GM13977 (cell line): ENCODE measurements at regions not wholly inside any gene's neighbourhood (a gene's known extent, or its start where the extent isn't known, plus 50 kb on each side); places are given as distances from the start of the nearest gene placed in this dataset.

Source experiments
- DNase-seq: peaks from one replicate; pipeline ENCODE4 v3.0.0; 2012; ENCODE audit warnings: low spot score
- in situ Hi-C: fragments of 300-500 bp; cut with MboI; formaldehyde crosslinking; loops from one replicate; pipeline ENCODE4 v1.12.0; 2022; ENCODE audit warnings: low sequenced_read_pairs, low pct_unique_long_range_greater_than_20kb, mixed read lengths, inconsistent platforms; ENCODE audit not compliant: unreplicated experiment
- TF ChIP-seq, protein P1 (sequence below): IDR thresholded peaks from 2 replicates; pipeline ENCODE4 v1.5.1; 2012; ENCODE audit warnings: mild to moderate bottlenecking, control low read depth; ENCODE audit not compliant: insufficient read depth; ENCODE audit errors: extremely low read depth, missing control alignments

DNA sequence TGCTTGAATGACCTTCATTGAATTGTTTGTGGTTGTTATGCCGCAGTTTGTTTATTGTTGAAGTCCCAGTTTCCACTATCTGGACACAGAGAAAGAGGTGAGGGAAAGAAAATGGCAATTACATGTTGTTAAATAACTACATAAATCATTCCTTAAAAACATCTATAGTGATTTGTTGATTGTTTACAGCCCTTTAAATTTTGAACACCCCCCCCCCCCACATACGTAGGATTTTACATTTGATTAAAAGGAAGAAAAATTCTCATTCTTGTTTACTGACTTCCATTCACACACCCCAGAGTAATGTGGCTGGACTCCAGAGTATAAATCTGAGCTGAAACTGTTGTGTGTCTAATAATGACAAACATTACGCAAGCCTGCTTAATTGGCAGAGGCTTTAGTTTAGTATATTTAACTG, 87.1 kb upstream of the FAM174A start:
- TF ChIP-seq, protein P1, sequence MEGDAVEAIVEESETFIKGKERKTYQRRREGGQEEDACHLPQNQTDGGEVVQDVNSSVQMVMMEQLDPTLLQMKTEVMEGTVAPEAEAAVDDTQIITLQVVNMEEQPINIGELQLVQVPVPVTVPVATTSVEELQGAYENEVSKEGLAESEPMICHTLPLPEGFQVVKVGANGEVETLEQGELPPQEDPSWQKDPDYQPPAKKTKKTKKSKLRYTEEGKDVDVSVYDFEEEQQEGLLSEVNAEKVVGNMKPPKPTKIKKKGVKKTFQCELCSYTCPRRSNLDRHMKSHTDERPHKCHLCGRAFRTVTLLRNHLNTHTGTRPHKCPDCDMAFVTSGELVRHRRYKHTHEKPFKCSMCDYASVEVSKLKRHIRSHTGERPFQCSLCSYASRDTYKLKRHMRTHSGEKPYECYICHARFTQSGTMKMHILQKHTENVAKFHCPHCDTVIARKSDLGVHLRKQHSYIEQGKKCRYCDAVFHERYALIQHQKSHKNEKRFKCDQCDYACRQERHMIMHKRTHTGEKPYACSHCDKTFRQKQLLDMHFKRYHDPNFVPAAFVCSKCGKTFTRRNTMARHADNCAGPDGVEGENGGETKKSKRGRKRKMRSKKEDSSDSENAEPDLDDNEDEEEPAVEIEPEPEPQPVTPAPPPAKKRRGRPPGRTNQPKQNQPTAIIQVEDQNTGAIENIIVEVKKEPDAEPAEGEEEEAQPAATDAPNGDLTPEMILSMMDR: no peak
- in situ Hi-C loops: no loop called here
- DNase-seq: no peak

DNA sequence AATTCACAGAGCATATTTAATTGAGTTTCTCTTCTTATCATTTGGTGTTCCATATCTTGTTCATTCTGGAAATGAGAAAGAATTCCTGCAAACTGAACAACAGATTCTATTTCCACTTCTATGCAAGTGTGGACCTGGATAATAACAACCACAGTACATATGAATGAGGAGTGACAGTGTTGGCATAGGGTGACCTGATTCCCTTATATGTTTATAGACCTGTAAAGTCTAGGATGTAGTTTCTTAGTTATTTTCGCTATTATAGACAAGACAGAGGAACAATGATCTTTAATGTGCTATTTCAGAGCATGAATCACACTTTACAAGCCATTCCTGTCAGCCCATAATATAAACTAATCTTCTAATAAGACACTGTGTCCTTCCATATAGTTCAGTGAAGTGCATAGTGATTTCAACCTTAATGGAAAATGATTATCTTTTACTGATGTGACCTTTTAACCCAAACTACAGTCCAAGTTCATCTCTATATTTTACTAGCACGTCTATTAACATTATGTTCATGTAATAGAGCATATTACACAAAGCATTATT, 88.2 kb upstream of the FAM174A start:
- in situ Hi-C loops: no loop called here
- no peak for DNase-seq
- TF ChIP-seq, protein P1: no peak

DNA sequence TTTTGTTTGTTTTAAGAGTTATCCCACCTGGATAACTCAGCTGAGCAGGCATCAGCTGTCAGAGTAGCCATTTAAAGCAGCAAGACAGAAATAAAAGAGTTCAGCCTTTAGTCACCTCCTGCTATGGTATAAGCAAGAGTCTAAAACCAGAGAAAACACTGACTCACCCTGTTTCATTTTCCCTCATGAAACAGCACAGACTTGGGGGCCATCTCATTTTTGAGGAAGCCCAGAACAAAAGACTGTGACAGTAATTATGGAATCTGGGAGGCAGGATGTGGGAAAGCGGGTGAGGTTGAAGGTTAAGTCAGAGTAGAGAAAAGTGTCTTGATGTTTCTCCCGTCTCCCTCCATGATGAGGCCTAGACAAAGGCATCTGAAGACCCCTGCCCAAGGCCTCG, 90.2 kb upstream of the FAM174A start:
- in situ Hi-C loops: no loop called here
- no peak for DNase-seq
- TF ChIP-seq, protein P1: no peak

DNA sequence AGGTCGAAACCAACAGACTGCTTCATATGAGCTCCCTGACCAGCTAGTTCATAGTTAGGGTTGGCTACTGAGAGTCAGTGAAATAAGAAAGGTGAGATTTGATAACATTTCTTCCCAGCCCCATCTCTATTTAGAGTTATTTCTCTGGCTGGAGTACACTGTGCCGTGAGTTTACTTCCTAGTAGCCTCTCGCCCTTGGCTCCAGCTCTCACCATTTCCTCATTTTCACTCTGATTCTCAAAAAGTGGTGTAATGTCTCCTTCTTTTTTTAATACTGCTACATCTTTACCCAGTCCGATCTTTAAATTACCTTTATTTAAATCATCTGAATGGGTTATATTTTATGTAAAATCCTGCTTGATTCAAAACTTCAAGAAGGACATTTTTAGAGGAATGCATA, 100.4 kb upstream of the FAM174A start:
- TF ChIP-seq, protein P1: no peak
- DNase-seq: no peak
- in situ Hi-C loops: no loop called here

DNA sequence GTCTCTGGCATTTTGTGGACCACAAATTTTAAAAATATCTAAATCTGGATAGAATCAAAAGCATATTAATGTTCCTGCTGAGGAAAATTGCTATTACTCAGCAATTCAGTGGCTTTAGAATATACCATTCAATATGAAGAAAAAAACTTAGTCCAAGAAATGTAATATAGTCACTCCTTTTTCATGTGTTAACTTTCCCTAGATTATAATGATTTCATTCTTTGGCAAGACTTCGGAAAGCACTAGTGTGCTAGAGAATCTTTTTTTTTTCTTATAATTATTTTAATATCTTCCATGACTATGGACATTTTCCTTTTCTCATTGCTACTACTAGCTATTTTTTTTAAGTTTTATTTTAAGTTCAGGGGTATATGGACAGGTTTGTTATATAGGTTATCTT, 102.4 kb upstream of the FAM174A start:
- no peak for DNase-seq
- TF ChIP-seq, protein P1: no peak
- in situ Hi-C loops: no loop called here

DNA sequence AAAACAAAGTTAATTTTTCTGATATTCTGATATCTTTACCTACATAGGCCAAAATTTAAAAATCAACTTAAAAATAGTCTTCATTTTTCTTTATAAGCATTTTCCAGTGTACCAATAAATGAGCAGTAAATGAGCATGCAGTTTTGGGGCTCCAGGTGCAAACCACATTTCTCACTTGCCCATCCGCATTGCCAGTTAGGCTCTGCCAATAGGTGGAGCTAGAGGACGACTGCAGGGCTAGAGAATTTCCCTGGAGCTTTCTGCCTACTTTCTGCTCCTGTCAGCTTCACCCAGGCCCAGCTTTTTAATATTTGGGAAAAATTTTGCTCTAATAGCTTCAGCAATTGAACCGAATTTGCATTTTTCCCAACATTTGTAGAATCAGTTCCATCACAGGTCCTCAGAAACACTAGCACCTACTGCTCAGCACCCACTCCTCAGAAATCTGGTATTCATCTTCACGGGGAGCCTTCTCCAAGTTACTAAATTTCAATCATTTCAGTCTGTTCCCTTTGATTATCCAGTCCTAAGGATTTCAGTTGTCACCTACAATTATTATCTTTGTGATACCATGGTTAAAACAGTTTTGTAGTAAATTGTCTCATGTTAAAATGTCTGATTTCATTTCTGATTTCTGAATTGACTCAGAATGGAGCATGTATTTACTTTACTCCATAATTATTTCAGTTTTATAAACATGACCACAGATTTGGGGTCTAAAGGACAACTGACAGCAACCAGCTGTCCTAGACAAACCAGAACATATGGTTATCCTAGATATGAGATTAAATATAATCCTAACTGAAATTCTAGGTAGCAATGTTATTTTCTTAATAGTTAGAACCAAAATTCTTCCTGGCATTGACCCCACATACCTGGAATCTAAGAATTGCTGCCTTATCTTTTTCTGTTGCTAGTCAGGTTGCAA, 104.6 kb upstream of the FAM174A start:
- in situ Hi-C loops: no loop called here
- DNase-seq: peak; percentile 28
- TF ChIP-seq, protein P1: peak; percentile 96
